AG04450 (cell line): ENCODE measurements at regions not wholly inside any gene's neighbourhood (a gene's known extent, or its start where the extent isn't known, plus 50 kb on each side); places are given as distances from the start of the nearest gene placed in this dataset. TPM values are rescaled to one million over a fixed set of nuclear protein-coding genes. Genes with fewer than 3 reads are reported as not detected.
"Not testable (repeated sequence)": the region's sequence is repeated elsewhere in the genome, so short reads cannot be mapped to it uniquely, and the experiment has no call there.

Experiments used
- CTCF ChIA-PET: fragments of 300-600, 350-600 bp; formaldehyde crosslinking; extraction: SDS; loops from one replicate; lab custom pipeline; 2022; ENCODE audit warnings: antibody characterized with exemption, inconsistent platforms; lab: Charles Lee
- POLR2A ChIA-PET: fragments of 350-600 bp; formaldehyde crosslinking; extraction: SDS; loops from one replicate; lab custom pipeline; 2021; ENCODE audit warnings: antibody characterized with exemption, inconsistent platforms; lab: Yijun Ruan, JAX
- DNase-seq: peaks from one replicate; pipeline ENCODE4 v3.0.0-alpha.2; 2011; ENCODE audit warnings: low read depth, low spot score
- H3K27ac ChIP-seq: one replicate; pipeline ENCODE4 v1.5.1; 2012; ENCODE audit warnings: low read depth, low read length, control low read depth
- H3K27me3 ChIP-seq: one replicate; pipeline ENCODE4 v1.6.0; 2012; ENCODE audit warnings: low read length; ENCODE audit not compliant: control insufficient read depth, insufficient read depth
- H3K4me3 ChIP-seq: 2 replicates; pipeline ENCODE4 v1.5.1; 2011; ENCODE audit warnings: mild to moderate bottlenecking, low read depth, low read length, control low read depth
- H3K9me3 ChIP-seq: 2 replicates; pipeline ENCODE4 v1.5.1; 2012; ENCODE audit warnings: low read length; ENCODE audit not compliant: control insufficient read depth, insufficient read depth
- small RNA-seq: library from RNA; depleted of rRNA; stranded (forward); fragments of <200 nt; gene quantifications from one replicate; pipeline ENCODE3, GENCODE V24; 2012; ENCODE audit warnings: low read depth; ENCODE audit not compliant: insufficient read length

- H3K27ac ChIP-seq, CTCF ChIA-PET, H3K9me3 ChIP-seq, DNase-seq, H3K27me3 ChIP-seq, H3K4me3 ChIP-seq, POLR2A ChIA-PET: not testable (repeated sequence)
Observed at GRCh38 chr4:118634126-118634875, 50.9 kb upstream of the METTL14 start.

Small RNAs in the stretch of these regions (small RNA-seq; reads per million reads assigned to genes)
- gene AC092670.1 (not detected), gene RNU6-1054P (not detected)
